ENCODE measurements at regions not wholly inside any gene's neighbourhood (a gene's known extent, or its start where the extent isn't known, plus 50 kb on each side); places are given as distances from the start of the nearest gene placed in this dataset.
A peak's percentile ranks its signal among the peaks of the same experiment; 100 is the strongest.

DNA sequence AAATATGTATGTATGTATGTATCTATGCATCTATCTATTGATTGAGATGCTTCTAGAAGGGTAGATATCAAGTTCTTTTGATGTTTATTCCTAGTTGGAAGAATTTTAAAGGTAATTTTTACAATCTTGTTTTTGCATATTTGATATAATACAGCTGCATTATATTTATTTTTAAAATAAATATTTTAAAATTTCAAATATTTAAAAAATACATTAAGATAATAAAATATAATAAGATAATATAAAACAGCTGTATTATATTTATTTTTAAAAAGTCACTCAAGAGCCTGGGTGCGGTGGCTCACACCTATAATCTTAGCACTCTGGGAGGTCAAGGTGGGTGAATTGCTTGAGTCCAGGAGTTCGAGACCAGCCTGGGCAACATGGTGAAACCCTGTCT lies 92.5 kb downstream of the LIPG start:
- no peak for DNase-seq (ENCODE audit: low read depth)
- TF ChIP-seq, protein P1, sequence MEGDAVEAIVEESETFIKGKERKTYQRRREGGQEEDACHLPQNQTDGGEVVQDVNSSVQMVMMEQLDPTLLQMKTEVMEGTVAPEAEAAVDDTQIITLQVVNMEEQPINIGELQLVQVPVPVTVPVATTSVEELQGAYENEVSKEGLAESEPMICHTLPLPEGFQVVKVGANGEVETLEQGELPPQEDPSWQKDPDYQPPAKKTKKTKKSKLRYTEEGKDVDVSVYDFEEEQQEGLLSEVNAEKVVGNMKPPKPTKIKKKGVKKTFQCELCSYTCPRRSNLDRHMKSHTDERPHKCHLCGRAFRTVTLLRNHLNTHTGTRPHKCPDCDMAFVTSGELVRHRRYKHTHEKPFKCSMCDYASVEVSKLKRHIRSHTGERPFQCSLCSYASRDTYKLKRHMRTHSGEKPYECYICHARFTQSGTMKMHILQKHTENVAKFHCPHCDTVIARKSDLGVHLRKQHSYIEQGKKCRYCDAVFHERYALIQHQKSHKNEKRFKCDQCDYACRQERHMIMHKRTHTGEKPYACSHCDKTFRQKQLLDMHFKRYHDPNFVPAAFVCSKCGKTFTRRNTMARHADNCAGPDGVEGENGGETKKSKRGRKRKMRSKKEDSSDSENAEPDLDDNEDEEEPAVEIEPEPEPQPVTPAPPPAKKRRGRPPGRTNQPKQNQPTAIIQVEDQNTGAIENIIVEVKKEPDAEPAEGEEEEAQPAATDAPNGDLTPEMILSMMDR (IDR thresholded peaks at IDR 0.05; ENCODE audit: insufficient read depth, low read depth, low read length, missing control alignments), result no peak
- no peak overlapping the region for H3K4me3 ChIP-seq (ENCODE audit: low read length)

DNA sequence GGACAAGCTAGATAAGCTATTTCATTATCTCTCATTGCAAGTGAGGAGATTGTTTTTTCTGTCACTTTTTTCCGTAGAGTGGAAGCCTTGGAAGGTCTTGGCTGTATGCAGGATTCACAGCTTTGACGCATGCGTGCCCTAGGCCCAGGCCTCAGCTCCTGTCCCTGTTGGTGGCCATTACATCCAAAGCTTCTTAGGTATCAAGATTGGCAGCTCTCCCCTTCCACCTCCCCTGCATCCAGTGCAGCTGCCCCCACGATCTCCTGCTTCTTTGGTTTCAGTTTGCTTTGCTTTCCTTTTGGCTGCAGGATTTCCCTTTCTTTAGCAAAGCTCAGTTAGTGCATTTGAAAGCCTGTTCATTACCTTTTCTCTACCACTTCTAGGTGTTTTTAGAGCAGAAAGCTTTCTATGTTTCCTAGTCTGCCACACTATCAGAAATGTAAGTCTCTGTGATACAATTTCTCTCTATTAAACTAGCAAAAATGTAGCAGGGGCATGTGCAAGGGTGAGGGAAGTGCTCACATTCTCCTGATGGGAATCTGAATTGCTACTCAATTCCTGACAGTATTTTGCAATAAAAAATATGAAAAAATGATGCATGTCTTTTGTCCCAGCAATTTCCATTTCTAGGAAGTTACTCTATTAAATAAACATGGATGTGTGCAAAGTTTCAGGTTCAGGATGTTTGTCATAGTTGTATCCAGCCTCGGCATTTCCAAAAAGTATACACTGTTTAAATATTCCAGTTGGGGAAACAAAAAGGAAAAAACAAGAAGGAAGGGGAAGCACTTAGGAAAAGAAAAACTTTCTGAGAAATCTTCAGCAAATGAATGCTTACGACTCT lies 91.2 kb downstream of the LIPG start:
- TF ChIP-seq, protein P1 (IDR thresholded peaks at IDR 0.05; ENCODE audit: insufficient read depth, low read depth, low read length, missing control alignments), result no peak
- H3K4me3 ChIP-seq (ENCODE audit: low read length), result no peak overlapping the region
- DNase-seq (ENCODE audit: low read depth), result no peak

DNA sequence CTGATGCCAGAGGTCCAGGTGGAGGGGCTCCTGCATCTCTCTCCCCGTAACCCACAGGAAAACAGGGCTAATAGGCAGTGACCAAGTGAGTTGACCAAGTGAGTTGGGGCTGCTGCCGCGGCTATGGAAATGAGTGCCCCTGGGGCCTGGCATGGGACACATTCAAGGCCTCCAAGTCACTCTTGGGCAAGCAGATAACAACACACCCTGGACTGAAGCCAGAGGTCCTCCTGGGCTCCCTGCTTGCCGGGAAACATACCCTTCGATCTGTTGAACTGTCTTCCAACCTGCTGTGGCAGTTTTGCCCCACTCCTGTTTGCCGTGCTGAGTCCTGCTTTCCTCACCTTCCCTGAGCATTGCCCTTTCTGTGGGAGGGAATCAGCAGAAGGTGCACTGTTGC lies 89.2 kb downstream of the LIPG start:
- H3K4me3 ChIP-seq (ENCODE audit: low read length), result no peak overlapping the region
- DNase-seq (ENCODE audit: low read depth), result no peak
- TF ChIP-seq, protein P1 (IDR thresholded peaks at IDR 0.05; ENCODE audit: insufficient read depth, low read depth, low read length, missing control alignments), result no peak

DNA sequence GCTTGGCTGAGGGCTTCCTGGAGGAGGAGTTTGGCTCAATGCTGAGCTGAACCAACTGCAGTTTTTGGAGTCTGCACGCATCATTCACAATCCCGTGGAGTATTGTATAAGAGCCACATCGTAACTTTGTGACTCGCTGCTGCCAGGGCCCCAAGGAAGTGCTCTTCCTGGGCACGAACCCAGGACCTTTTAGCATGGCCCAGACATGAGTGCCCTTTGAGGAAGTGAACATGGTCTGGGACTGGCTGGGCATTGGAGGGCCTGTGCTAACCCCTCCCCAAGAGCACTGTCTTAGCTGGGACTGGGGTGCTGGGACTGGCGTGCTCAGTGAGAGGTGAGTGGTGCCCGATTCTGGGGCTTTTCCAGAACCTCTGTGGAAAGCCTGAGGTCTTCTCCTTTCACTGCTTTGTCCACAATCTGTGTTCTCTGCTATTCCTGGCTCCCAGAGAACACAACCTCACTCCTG lies 88.6 kb downstream of the LIPG start:
- TF ChIP-seq, protein P1 (IDR thresholded peaks at IDR 0.05; ENCODE audit: insufficient read depth, low read depth, low read length, missing control alignments), result no peak
- H3K4me3 ChIP-seq (ENCODE audit: low read length), result no peak overlapping the region
- DNase-seq (ENCODE audit: low read depth), result peak; percentile 39

DNA sequence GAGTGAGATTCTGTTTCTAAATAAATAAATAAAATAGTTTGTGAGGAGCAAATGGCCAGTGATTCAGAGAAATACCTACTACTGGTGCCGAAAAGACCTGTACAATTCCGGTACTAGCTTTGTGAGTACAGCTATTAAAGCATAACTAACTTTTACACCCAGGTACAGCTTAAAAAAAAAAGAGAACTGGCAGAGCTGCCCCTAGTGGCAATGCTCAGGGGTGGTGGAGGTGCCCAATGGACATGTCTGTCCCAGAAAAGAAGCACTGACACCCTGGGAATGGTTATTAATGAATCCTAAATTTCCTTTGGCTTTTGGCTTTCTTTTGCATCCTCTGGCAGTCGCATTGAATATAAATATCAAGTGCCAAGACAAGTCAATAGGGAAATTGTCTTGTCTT lies 87.0 kb downstream of the LIPG start:
- H3K4me3 ChIP-seq (ENCODE audit: low read length), result no peak overlapping the region
- TF ChIP-seq, protein P1 (IDR thresholded peaks at IDR 0.05; ENCODE audit: insufficient read depth, low read depth, low read length, missing control alignments), result peak; percentile 37
- DNase-seq (ENCODE audit: low read depth), result no peak
